B cell (primary cell): ENCODE measurements at regions not wholly inside any gene's neighbourhood (a gene's known extent, or its start where the extent isn't known, plus 50 kb on each side); places are given as distances from the start of the nearest gene placed in this dataset.

Experiments used
- ATAC-seq: fragments of 200-7000 bp; cut with Tn5 transposase; one replicate; pipeline ENCODE4 v1.10.0; 2021; ENCODE audit warnings: low read depth, mild to moderate bottlenecking, moderate number of reproducible peaks, moderate library complexity
- CTCF ChIA-PET: fragments of 350-600 bp; sonication (Branson Sonifier 250); formaldehyde crosslinking; loops from one replicate; lab custom pipeline; 2021; ENCODE audit warnings: antibody characterized with exemption, inconsistent platforms; lab: Charles Lee
- POLR2A ChIA-PET: fragments of 350-600 bp; sonication (Branson Sonifier 250); formaldehyde crosslinking; loops from one replicate; lab custom pipeline; 2021; ENCODE audit warnings: antibody characterized with exemption; lab: Charles Lee
- DNase-seq: peaks from one replicate; pipeline ENCODE4 v3.0.0; 2013
- H2AFZ ChIP-seq: 2 replicates; pipeline ENCODE4 v1.6.1; 2012; ENCODE audit warnings: mild to moderate bottlenecking, low read depth, low read length; ENCODE audit not compliant: insufficient read depth, poor library complexity, severe bottlenecking
- H3K27ac ChIP-seq, 2 donors: 1 replicate in 1 of 2; 2 replicates in 1 of 2; pipeline ENCODE4 v1.5.1; 2012 to 2013; ENCODE audit warnings: low read length in 2 of 2, mild to moderate bottlenecking in 2 of 2, moderate library complexity in 1 of 2
- H3K27me3 ChIP-seq, 4 experiments: fragments of 200-600 bp in 1 of 4; sonication (generic) in 1 of 4; replicated peaks in 1 of 4; 1 replicate in 2 of 4; 2 replicates in 2 of 4; pipeline versions ENCODE4 v1.6.1 to v1.7.0; 2013 to 2016; ENCODE audit warnings: low read length in 3 of 4, mild to moderate bottlenecking in 2 of 4, mixed read lengths in 1 of 4, moderate library complexity in 1 of 4; ENCODE audit not compliant: insufficient read depth in 4 of 4, control insufficient read depth in 3 of 4; ENCODE audit errors: control extremely low read depth in 1 of 4
- H3K36me3 ChIP-seq, 2 experiments: replicated peaks in 1 of 2; 1 replicate in 1 of 2; 2 replicates in 1 of 2; pipeline versions ENCODE4 v1.6.1 to v1.7.1; 2013; ENCODE audit warnings: low read length in 1 of 2; ENCODE audit not compliant: insufficient read depth in 2 of 2, control insufficient read depth in 1 of 2; ENCODE audit errors: control extremely low read depth in 1 of 2, extremely low read depth in 1 of 2
- H3K4me1 ChIP-seq, 2 donors: fragments of 200-600 bp in 1 of 2; sonication (generic) in 1 of 2; 1 replicate in 1 of 2; 2 replicates in 1 of 2; pipeline versions ENCODE4 v1.5.1 to v1.6.1; 2013 to 2017; ENCODE audit warnings: low read length in 2 of 2; ENCODE audit not compliant: control insufficient read depth in 2 of 2, insufficient read depth in 2 of 2
- H3K4me2 ChIP-seq: replicated peaks from 2 replicates; pipeline ENCODE3; 2012; ENCODE audit warnings: mild to moderate bottlenecking, low read depth, low read length; ENCODE audit not compliant: poor library complexity, severe bottlenecking
- H3K4me3 ChIP-seq, 5 experiments: fragments of 200-600 bp in 1 of 5; sonication (generic) in 1 of 5; 1 replicate in 3 of 5; 2 replicates in 2 of 5; pipeline versions ENCODE4 v1.5.1 to v1.7.0; 2011 to 2016; ENCODE audit warnings: low read length in 4 of 5, mild to moderate bottlenecking in 4 of 5, low read depth in 2 of 5, control low read depth in 1 of 5, moderate library complexity in 1 of 5; ENCODE audit not compliant: insufficient read depth in 1 of 5; ENCODE audit errors: control extremely low read depth in 1 of 5, extremely low read depth in 1 of 5
- H3K79me2 ChIP-seq: fragments of 200-600 bp; sonication (generic); one replicate; pipeline ENCODE4 v1.6.0; 2016; ENCODE audit warnings: low read length; ENCODE audit not compliant: control insufficient read depth, insufficient read depth
- H3K9ac ChIP-seq: fragments of 200-600 bp; sonication (generic); 2 replicates; pipeline ENCODE4 v1.6.1; 2017; ENCODE audit warnings: mild to moderate bottlenecking, low read length, moderate library complexity
- H3K9me3 ChIP-seq, 3 donors: one replicate each; pipeline versions ENCODE4 v1.6.1 to v1.7.1; 2013; ENCODE audit warnings: low read length in 2 of 3; ENCODE audit not compliant: control insufficient read depth in 2 of 3, insufficient read depth in 1 of 3; ENCODE audit errors: control extremely low read depth in 1 of 3
- H4K20me1 ChIP-seq: 2 replicates; pipeline ENCODE4 v1.6.0; 2012; ENCODE audit warnings: mild to moderate bottlenecking, low read length; ENCODE audit not compliant: insufficient read depth, control insufficient read depth, poor library complexity, severe bottlenecking
- H3K27ac Mint-ChIP-seq: one replicate; pipeline ENCODE4 v1.8.0; 2021; ENCODE audit warnings: mixed read lengths
- H3K27me3 Mint-ChIP-seq: one replicate; pipeline ENCODE4 v1.8.0; 2021; ENCODE audit warnings: mixed read lengths
- H3K4me1 Mint-ChIP-seq: one replicate; pipeline ENCODE4 v1.8.0; 2021; ENCODE audit warnings: mixed read lengths
- H3K4me3 Mint-ChIP-seq: one replicate; pipeline ENCODE4 v1.8.0; 2021; ENCODE audit warnings: mixed read lengths
- H3K9me3 Mint-ChIP-seq: one replicate; pipeline ENCODE4 v1.8.0; 2022; ENCODE audit warnings: mixed read lengths; ENCODE audit not compliant: insufficient read depth
- EZH2 ChIP-seq: IDR thresholded peaks from 2 replicates; pipeline ENCODE4 v1.6.1; 2012; ENCODE audit warnings: borderline replicate concordance, low read depth, mild to moderate bottlenecking, moderate library complexity, low read length; ENCODE audit not compliant: insufficient read depth, poor library complexity, severe bottlenecking
- WGBS: methylation state at CpG from one replicate; pipeline ENCODE4 v1.1.5; 2013; ENCODE audit warnings: missing lambda C conversion rate; ENCODE audit not compliant: insufficient coverage; 5-methylcytosine and 5-hydroxymethylcytosine counted together
- intact Hi-C: fragments of 100-400 bp; cut with micrococcal nuclease; formaldehyde crosslinking; loops from one replicate; pipeline ENCODE4 v1.10.0; 2022
- TF ChIP-seq, protein P1 (sequence below): fragments of 200-600 bp; IDR thresholded peaks from one replicate; pipeline ENCODE4 v1.8.0; 2022; ENCODE audit warnings: antibody characterized with exemption, mild to moderate bottlenecking

DNA sequence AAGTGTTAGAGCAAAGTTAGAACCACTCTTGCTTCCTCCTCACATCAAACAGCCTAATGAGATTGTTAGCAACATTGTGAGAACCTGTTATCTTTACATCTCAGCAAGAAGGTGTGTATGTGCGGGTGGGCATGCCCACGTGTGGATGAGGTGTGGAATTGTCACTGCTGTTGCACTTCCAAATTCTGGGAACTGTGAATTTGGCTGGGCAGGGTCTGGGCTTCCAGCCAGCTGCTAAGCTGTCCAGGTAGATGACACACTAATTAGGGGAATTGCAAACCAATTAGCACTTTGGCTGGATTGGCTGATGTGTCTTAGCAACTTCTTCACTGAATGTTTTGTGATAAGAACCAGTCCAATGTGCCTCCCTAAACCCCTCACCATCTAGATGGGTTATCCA lies 848.2 kb downstream of the DHX35 start:
- POLR2A ChIA-PET, result no interaction called here

DNA sequence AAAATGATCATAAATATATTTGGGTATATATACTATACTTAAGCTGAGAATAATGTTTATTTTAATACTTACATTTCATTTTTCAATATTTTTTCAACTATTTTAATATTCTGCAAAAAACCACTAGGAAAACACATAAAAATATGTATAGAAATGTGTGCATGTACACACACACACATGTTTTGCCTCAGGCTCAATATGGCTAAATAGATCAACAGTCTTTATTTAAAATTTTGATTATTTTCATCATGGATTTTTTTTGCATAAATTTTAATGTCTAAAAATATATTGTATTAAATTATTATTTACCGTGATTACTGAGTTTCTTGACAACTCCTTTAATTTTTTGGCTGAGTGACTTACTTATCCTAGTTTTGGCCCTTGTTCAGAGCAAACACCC lies 846.5 kb downstream of the DHX35 start:
- H3K9me3 ChIP-seq, result no peaks in the 10 kb centered on the region
- Mint-ChIP-seq H3K4me3 (no peak overlapping the region), H3K27me3 (no peaks in the 10 kb centered on the region), H3K4me1 (no peaks in the 10 kb centered on the region), H3K27ac (no peak overlapping the region), H3K9me3 (no peaks in the 10 kb centered on the region)
- DNase-seq, result no peak
- no CpG with 5 or more reads among the region's 1 CpG for WGBS
- no peak overlapping the region for H3K4me2 ChIP-seq
- H3K36me3 ChIP-seq, result no peaks in the 10 kb centered on the region
- POLR2A ChIA-PET, result no interaction called here
- intact Hi-C loops, result no loop called here
- no peaks in the 10 kb centered on the region for H3K79me2 ChIP-seq
- CTCF ChIA-PET, result interaction anchor here (0.6 kb wide), 1 partner anchor 187 kb away, joined by 4 read pairs; no protein-coding TSS in a partner anchor
- no peak overlapping the region for H3K27ac ChIP-seq
- no peak for ATAC-seq
- TF ChIP-seq EZH2, result no peak
- TF ChIP-seq, protein P1, sequence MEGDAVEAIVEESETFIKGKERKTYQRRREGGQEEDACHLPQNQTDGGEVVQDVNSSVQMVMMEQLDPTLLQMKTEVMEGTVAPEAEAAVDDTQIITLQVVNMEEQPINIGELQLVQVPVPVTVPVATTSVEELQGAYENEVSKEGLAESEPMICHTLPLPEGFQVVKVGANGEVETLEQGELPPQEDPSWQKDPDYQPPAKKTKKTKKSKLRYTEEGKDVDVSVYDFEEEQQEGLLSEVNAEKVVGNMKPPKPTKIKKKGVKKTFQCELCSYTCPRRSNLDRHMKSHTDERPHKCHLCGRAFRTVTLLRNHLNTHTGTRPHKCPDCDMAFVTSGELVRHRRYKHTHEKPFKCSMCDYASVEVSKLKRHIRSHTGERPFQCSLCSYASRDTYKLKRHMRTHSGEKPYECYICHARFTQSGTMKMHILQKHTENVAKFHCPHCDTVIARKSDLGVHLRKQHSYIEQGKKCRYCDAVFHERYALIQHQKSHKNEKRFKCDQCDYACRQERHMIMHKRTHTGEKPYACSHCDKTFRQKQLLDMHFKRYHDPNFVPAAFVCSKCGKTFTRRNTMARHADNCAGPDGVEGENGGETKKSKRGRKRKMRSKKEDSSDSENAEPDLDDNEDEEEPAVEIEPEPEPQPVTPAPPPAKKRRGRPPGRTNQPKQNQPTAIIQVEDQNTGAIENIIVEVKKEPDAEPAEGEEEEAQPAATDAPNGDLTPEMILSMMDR, result no peak
- no peaks in the 10 kb centered on the region for H4K20me1 ChIP-seq
- no peak overlapping the region for H3K9ac ChIP-seq
- no peak overlapping the region for H2AFZ ChIP-seq
- no peak overlapping the region for H3K4me3 ChIP-seq
- H3K4me1 ChIP-seq, result no peaks in the 10 kb centered on the region
- no peaks in the 10 kb centered on the region for H3K27me3 ChIP-seq

More for the DNA sequence above, 848.2 kb downstream of the DHX35 start:
- H2AFZ ChIP-seq, result no peak overlapping the region
- no peaks in the 10 kb centered on the region for H4K20me1 ChIP-seq
- H3K4me3 ChIP-seq, result no peak overlapping the region
- no peaks in the 10 kb centered on the region for H3K27me3 ChIP-seq
- no peaks in the 10 kb centered on the region for H3K36me3 ChIP-seq
- 14% methylated on average over 1 of the region's 2 CpGs for WGBS
- no peak overlapping the region for H3K27ac ChIP-seq
- H3K4me1 Mint-ChIP-seq, result no peaks in the 10 kb centered on the region
- intact Hi-C loops, result no loop called here
- no peaks in the 10 kb centered on the region for H3K79me2 ChIP-seq
- H3K4me2 ChIP-seq, result no peak overlapping the region
- TF ChIP-seq, protein P1, result no peak
- no peak for TF ChIP-seq EZH2
- CTCF ChIA-PET, result no interaction called here
- no peak overlapping the region for H3K27ac Mint-ChIP-seq
- H3K9ac ChIP-seq, result no peak overlapping the region
- H3K27me3 Mint-ChIP-seq, result no peaks in the 10 kb centered on the region
- H3K4me3 Mint-ChIP-seq, result no peak overlapping the region
- no peaks in the 10 kb centered on the region for H3K9me3 Mint-ChIP-seq
- ATAC-seq (no peak), DNase-seq (no peak)
- no peaks in the 10 kb centered on the region for H3K9me3 ChIP-seq
- H3K4me1 ChIP-seq, result no peaks in the 10 kb centered on the region
